OCI-LY1 (cell line): ENCODE measurements at regions not wholly inside any gene's neighbourhood (a gene's known extent, or its start where the extent isn't known, plus 50 kb on each side); places are given as distances from the start of the nearest gene placed in this dataset.

Experiments
- CTCF ChIP-seq: fragments of 200-600 bp; sonication (generic), shearing (Covaris generic); IDR thresholded peaks from 2 replicates; pipeline ENCODE4 v1.5.1; 2017; ENCODE audit warnings: mild to moderate bottlenecking, antibody characterized with exemption, low read length, moderate library complexity, mixed read lengths
- EZH2 ChIP-seq: fragments of 200-600 bp; sonication (generic), shearing (Covaris generic); IDR thresholded peaks from 2 replicates; pipeline ENCODE4 v1.8.0; 2017; ENCODE audit warnings: borderline replicate concordance, mixed run types, mild to moderate bottlenecking, antibody characterized with exemption, low read length, moderate library complexity, mixed read lengths

DNA sequence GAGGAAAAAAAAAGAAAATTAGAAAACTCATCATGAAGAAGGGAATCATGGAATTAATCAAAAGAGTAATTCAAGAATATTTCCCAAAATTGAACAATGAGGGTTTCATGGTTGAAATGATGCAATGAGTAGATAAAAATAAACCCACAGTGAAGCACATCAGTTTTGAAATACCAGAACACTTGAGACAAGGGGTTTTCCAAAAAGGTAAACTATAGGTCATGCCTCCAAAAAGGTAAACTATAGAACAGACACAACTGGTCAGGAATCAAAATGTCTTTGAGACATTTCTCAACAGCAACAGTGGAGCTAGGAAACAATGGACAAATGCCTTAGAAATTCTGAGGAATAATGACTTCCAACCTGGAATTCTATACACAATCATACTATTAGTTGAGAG, 60.2 kb upstream of the PCSK5 start:
- TF ChIP-seq CTCF (no peak), EZH2 (no peak)
